HCT116 (cell line): ENCODE measurements at regions not wholly inside any gene's neighbourhood (a gene's known extent, or its start where the extent isn't known, plus 50 kb on each side); places are given as distances from the start of the nearest gene placed in this dataset.

Experiments
- ATAC-seq: fragments of 200-7000 bp; cut with Tn5 transposase; 2 replicates; pipeline ENCODE4 v1.9.1; 2020; ENCODE audit warnings: mild to moderate bottlenecking, moderate library complexity
- BruUV-seq: library from RNA; stranded (reverse); fragments of 400-500 nt; replicated peaks from 2 replicates; lab custom pipeline; 2021; lab: Mats Ljungman, UMichigan
- CTCF ChIA-PET: fragments of 300-600 bp; sonication (Branson Sonifier 250); formaldehyde crosslinking; loops from one replicate; lab custom pipeline; 2021; ENCODE audit warnings: antibody characterized with exemption; lab: Charles Lee
- POLR2A ChIA-PET: fragments of 300-600, 350-600 bp; sonication (Branson Sonifier 250); formaldehyde crosslinking; loops from one replicate; lab custom pipeline; 2021; ENCODE audit warnings: antibody characterized with exemption; lab: Charles Lee
- RAD21 ChIA-PET, 2 experiments: fragments of 300-600 bp; sonication (Branson Sonifier 250); formaldehyde crosslinking; loops; one replicate each; lab custom pipeline; 2023; ENCODE audit warnings: low total read pairs in 2 of 2; ENCODE audit not compliant: uncharacterized antibody in 2 of 2, unreplicated experiment in 2 of 2, low non-redundant PET in 1 of 2; lab: Charles Lee
- DNase-seq: peaks from one replicate; pipeline ENCODE4 v3.0.0-alpha.2; 2010; ENCODE audit warnings: low read depth, low spot score
- H2AFZ ChIP-seq: fragments of 200-600 bp; shearing (Covaris generic), sonication (generic); 2 replicates; pipeline ENCODE4 v1.6.1; 2017; ENCODE audit warnings: low read depth, mixed run types, mixed read lengths, antibody characterized with exemption, low read length; ENCODE audit not compliant: poor library complexity, severe bottlenecking
- H3K27ac ChIP-seq: 2 replicates; pipeline ENCODE4 v1.5.1; 2012; ENCODE audit warnings: low read depth, low read length
- H3K27me3 ChIP-seq: fragments of 200-600 bp; sonication (generic); 2 replicates; pipeline ENCODE4 v1.6.1; 2016; ENCODE audit warnings: mixed run types, low read length, mixed read lengths; ENCODE audit not compliant: insufficient read depth
- H3K36me3 ChIP-seq, 2 experiments: fragments of 200-500 bp in 1 of 2; fragments of 200-600 bp in 1 of 2; sonication (Bioruptor generic) in 1 of 2; sonication (generic) in 1 of 2; 2 replicates each; pipeline versions ENCODE4 v1.5.1 to v1.6.1; 2014 to 2016; ENCODE audit warnings: low read length in 2 of 2, inconsistent platforms in 1 of 2, mixed read lengths in 1 of 2, mixed run types in 1 of 2; ENCODE audit not compliant: insufficient read depth in 2 of 2, control insufficient read depth in 1 of 2
- H3K4me1 ChIP-seq, 2 experiments: fragments of 200-600 bp in 1 of 2; sonication (generic) in 1 of 2; 2 replicates each; pipeline versions ENCODE4 v1.5.1 to v1.6.1; 2012 to 2017; ENCODE audit warnings: low read length in 2 of 2, inconsistent platforms in 1 of 2, mild to moderate bottlenecking in 1 of 2, mixed read lengths in 1 of 2, mixed run types in 1 of 2, moderate library complexity in 1 of 2; ENCODE audit not compliant: insufficient read depth in 2 of 2, control insufficient read depth in 1 of 2
- H3K4me2 ChIP-seq: fragments of 200-600 bp; sonication (generic); 2 replicates; pipeline ENCODE4 v1.6.1; 2017; ENCODE audit warnings: mixed run types, low read length, mixed read lengths
- H3K4me3 ChIP-seq, 2 experiments: fragments of 200-600 bp in 1 of 2; sonication (generic) in 1 of 2; replicated peaks in 1 of 2; 2 replicates each; pipeline ENCODE4 v1.5.1; 2011 to 2016; ENCODE audit warnings: low read length in 2 of 2, control low read depth in 1 of 2, low read depth in 1 of 2, mild to moderate bottlenecking in 1 of 2, mixed read lengths in 1 of 2, mixed run types in 1 of 2
- H3K79me2 ChIP-seq: fragments of 200-600 bp; sonication (generic); 2 replicates; pipeline ENCODE4 v1.6.1; 2017; ENCODE audit warnings: mild to moderate bottlenecking, mixed run types, low read length, moderate library complexity, mixed read lengths; ENCODE audit not compliant: insufficient read depth
- H3K9ac ChIP-seq: fragments of 200-600 bp; sonication (generic); 2 replicates; pipeline ENCODE4 v1.6.1; 2016; ENCODE audit warnings: low read length, mixed read lengths
- H3K9me2 ChIP-seq: fragments of 200-600 bp; sonication (generic), shearing (Covaris generic); 2 replicates; pipeline ENCODE4 v1.6.1; 2017; ENCODE audit warnings: mixed run types, mild to moderate bottlenecking, moderate library complexity; ENCODE audit not compliant: insufficient read depth
- H3K9me3 ChIP-seq, 2 experiments: fragments of 200-500 bp in 1 of 2; fragments of 200-600 bp in 1 of 2; sonication (Bioruptor generic) in 1 of 2; sonication (generic) in 1 of 2; 2 replicates each; pipeline ENCODE4 v1.6.1; 2014 to 2017; ENCODE audit warnings: low read length in 2 of 2, mixed read lengths in 2 of 2, inconsistent platforms in 1 of 2, low read depth in 1 of 2, mild to moderate bottlenecking in 1 of 2, mixed run types in 1 of 2, moderate library complexity in 1 of 2; ENCODE audit not compliant: control insufficient read depth in 1 of 2, insufficient read depth in 1 of 2
- H4K20me1 ChIP-seq: fragments of 200-600 bp; sonication (generic), shearing (Covaris generic); 2 replicates; pipeline ENCODE4 v1.6.1; 2017; ENCODE audit warnings: mixed run types, mild to moderate bottlenecking, moderate library complexity; ENCODE audit not compliant: insufficient read depth
- ATF3 ChIP-seq: IDR thresholded peaks from 2 replicates; pipeline ENCODE4 v1.6.1; 2012
- CBX3 ChIP-seq: IDR thresholded peaks from 2 replicates; pipeline ENCODE4 v1.6.1; 2012; ENCODE audit warnings: low read depth
- CEBPB ChIP-seq: IDR thresholded peaks from 2 replicates; pipeline ENCODE4 v1.6.1; 2012; ENCODE audit warnings: low read depth
- CTCF ChIP-seq, 3 experiments: fragments of 200-600 bp in 1 of 3; sonication (generic) in 1 of 3; IDR thresholded peaks in 2 of 3; conservative IDR thresholded peaks in 1 of 3; 2 replicates each; pipeline ENCODE4 v1.5.1; 2012 to 2017; ENCODE audit warnings: low read depth in 2 of 3, low read length in 2 of 3, antibody characterized with exemption in 1 of 3, borderline replicate concordance in 1 of 3, control low read depth in 1 of 3, mild to moderate bottlenecking in 1 of 3, mixed read lengths in 1 of 3, mixed run types in 1 of 3, moderate library complexity in 1 of 3; ENCODE audit not compliant: insufficient read depth in 1 of 3
- EGR1 ChIP-seq: IDR thresholded peaks from 2 replicates; pipeline ENCODE4 v1.6.1; 2012; ENCODE audit warnings: low read depth
- ELF1 ChIP-seq: IDR thresholded peaks from 2 replicates; pipeline ENCODE4 v1.6.1; 2012; ENCODE audit warnings: low read depth, borderline replicate concordance
- EZH2 ChIP-seq: fragments of 200-600 bp; sonication (generic); IDR thresholded peaks from 2 replicates; pipeline ENCODE4 v1.6.1; 2017; ENCODE audit warnings: antibody characterized with exemption, mixed run types
- EZH2phosphoT487 ChIP-seq: fragments of 200-600 bp; IDR thresholded peaks from 2 replicates; pipeline ENCODE4 v1.6.1; 2018; ENCODE audit warnings: antibody characterized with exemption, borderline replicate concordance
- MAX ChIP-seq: IDR thresholded peaks from 2 replicates; pipeline ENCODE4 v1.6.1; 2012
- POLR2A ChIP-seq: IDR thresholded peaks from 2 replicates; pipeline ENCODE4 v1.7.0; 2011; ENCODE audit warnings: borderline replicate concordance; ENCODE audit not compliant: insufficient read depth, insufficient read length; ENCODE audit errors: extremely low read depth
- POLR2AphosphoS5 ChIP-seq: IDR thresholded peaks from 2 replicates; pipeline ENCODE4 v1.6.1; 2011; ENCODE audit warnings: mild to moderate bottlenecking, low read depth, low read length, moderate library complexity
- RAD21 ChIP-seq: IDR thresholded peaks from 2 replicates; pipeline ENCODE4 v1.6.1; 2012; ENCODE audit warnings: low read depth, mild to moderate bottlenecking
- SIN3A ChIP-seq: IDR thresholded peaks from 2 replicates; pipeline ENCODE4 v1.6.1; 2012; ENCODE audit warnings: low read depth
- SRF ChIP-seq: IDR thresholded peaks from 2 replicates; pipeline ENCODE4 v1.6.1; 2012; ENCODE audit warnings: low read depth
- TCF7L2 ChIP-seq: IDR thresholded peaks from 2 replicates; pipeline ENCODE4 v1.7.0; 2011; ENCODE audit warnings: borderline replicate concordance, inconsistent platforms; ENCODE audit not compliant: insufficient read depth, insufficient read length; ENCODE audit errors: extremely low read depth
- YY1 ChIP-seq: IDR thresholded peaks from 2 replicates; pipeline ENCODE4 v1.6.1; 2011; ENCODE audit warnings: low read length, low read depth, moderate library complexity, mild to moderate bottlenecking; ENCODE audit not compliant: insufficient replicate concordance; ENCODE audit errors: extremely low read depth
- intact Hi-C: fragments of 100-400 bp; cut with micrococcal nuclease; formaldehyde crosslinking; loops from 2 replicates; pipeline ENCODE4 v1.10.0; 2022

- no peaks in the 10 kb centered on the region for H3K79me2 ChIP-seq
- H3K4me1 ChIP-seq = no peaks in the 10 kb centered on the region
- no peak overlapping the region for H3K4me2 ChIP-seq
- DNase-seq = peak; percentile 63
- CTCF ChIA-PET = interaction anchor here (1.1 kb wide), 1 partner anchor 182 kb away, joined by 3 read pairs; no protein-coding TSS in a partner anchor
- TF ChIP-seq CTCF (IDR thresholded peaks at IDR 0.05 in 2 of 3, conservative IDR thresholded peaks at IDR 0.05 in 1 of 3; ENCODE audit: borderline replicate concordance in 1 of 3, insufficient read depth in 1 of 3, low read depth in 2 of 3, low read length in 2 of 3) (peak; percentile 67 to 84 (median 68); a peak in 5 of 6 replicates), YY1 (no peak), CBX3 (0 out of 2 replicates have a peak, but pooled peaks have one; percentile 25), ATF3 (no peak), RAD21 (peak; percentile 92)
- TF ChIP-seq, all 23 proteins: peak for 3
- BruUV-seq = no TSS peak
- H4K20me1 ChIP-seq = no peaks in the 10 kb centered on the region
- no peaks in the 10 kb centered on the region for H3K9me2 ChIP-seq
- ChIA-PET RAD21 (no interaction called here), POLR2A (no interaction called here)
- H3K27me3 ChIP-seq = no peaks in the 10 kb centered on the region
- no peaks in the 10 kb centered on the region for H3K36me3 ChIP-seq
- H3K9ac ChIP-seq = no peak overlapping the region
- H2AFZ ChIP-seq = no peak overlapping the region
- peak; percentile 94 for ATAC-seq
- intact Hi-C loops = loop anchor here (2.0 kb wide), 1 partner anchor 596 kb away; no protein-coding TSS in a partner anchor
- H3K4me3 ChIP-seq = no peak overlapping the region
- H3K27ac ChIP-seq = no peak overlapping the region
- no peaks in the 10 kb centered on the region for H3K9me3 ChIP-seq
These were observed 80.0 kb upstream of the DBX2 start for GRCh38 chr12:45130881-45131281.

- no peaks in the 10 kb centered on the region for H3K36me3 ChIP-seq
- CTCF ChIA-PET = no interaction called here
- H3K4me1 ChIP-seq = no peaks in the 10 kb centered on the region
- H3K9me3 ChIP-seq = no peaks in the 10 kb centered on the region
- H3K9me2 ChIP-seq = no peaks in the 10 kb centered on the region
- ATAC-seq (no peak), DNase-seq (no peak)
- intact Hi-C loops = loop anchor here (2.0 kb wide), 1 partner anchor 595 kb away; no protein-coding TSS in a partner anchor
- H3K27me3 ChIP-seq = no peaks in the 10 kb centered on the region
- POLR2A ChIA-PET = no interaction called here
- H3K4me2 ChIP-seq = no peak overlapping the region
- no peak overlapping the region for H2AFZ ChIP-seq
- H3K79me2 ChIP-seq = no peaks in the 10 kb centered on the region
- no peak overlapping the region for H3K9ac ChIP-seq
- no peak overlapping the region for H3K27ac ChIP-seq
- RAD21 ChIA-PET = no interaction called here
- no peaks in the 10 kb centered on the region for H4K20me1 ChIP-seq
- no TSS peak for BruUV-seq
- no peak overlapping the region for H3K4me3 ChIP-seq
- no peak for TF ChIP-seq POLR2AphosphoS5
- TF ChIP-seq CBX3 = no peak
- TF ChIP-seq SRF = no peak
- no peak for TF ChIP-seq MAX
- TF ChIP-seq YY1 = no peak
- no peak for TF ChIP-seq RAD21
- no peak for TF ChIP-seq TCF7L2
- no peak for TF ChIP-seq EGR1
- no peak for TF ChIP-seq SIN3A
- TF ChIP-seq EZH2phosphoT487 = no peak
- TF ChIP-seq CEBPB = no peak
- no peak for TF ChIP-seq CTCF (IDR thresholded peaks at IDR 0.05 in 2 of 3, conservative IDR thresholded peaks at IDR 0.05 in 1 of 3; ENCODE audit: borderline replicate concordance in 1 of 3, insufficient read depth in 1 of 3, low read depth in 2 of 3, low read length in 2 of 3)
- no peak for TF ChIP-seq POLR2A
- TF ChIP-seq ELF1 = no peak
- TF ChIP-seq EZH2 = no peak
These were observed 80.6 kb upstream of the DBX2 start for GRCh38 chr12:45131506-45131905.
